ENCODE measurements at regions not wholly inside any gene's neighbourhood (a gene's known extent, or its start where the extent isn't known, plus 50 kb on each side); places are given as distances from the start of the nearest gene placed in this dataset.
A peak's percentile ranks its signal among the peaks of the same experiment; 100 is the strongest.

DNA sequence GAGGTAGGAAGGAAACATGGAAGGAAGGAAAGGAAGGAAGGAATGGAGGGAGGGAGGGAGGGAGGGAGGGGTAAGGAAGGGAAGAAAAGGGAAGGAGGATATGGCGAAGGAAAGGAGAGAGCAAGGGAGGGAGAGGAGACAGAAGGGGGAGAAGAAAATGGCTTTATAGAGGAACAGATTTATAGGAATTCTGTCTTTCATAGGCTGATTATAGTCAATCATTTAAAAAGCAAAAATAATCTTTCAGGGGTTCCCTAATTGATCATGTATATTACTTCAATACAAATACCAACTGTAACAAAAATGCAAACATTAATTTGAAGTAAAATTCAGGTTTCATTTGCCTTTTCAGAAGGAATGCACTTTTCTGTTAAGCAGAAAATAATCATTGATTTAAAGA is 519.1 kb downstream of the MDFIC start:
- H3K27ac Mint-ChIP-seq, result no peak overlapping the region
- POLR2A ChIA-PET (ENCODE audit: partially characterized antibody), result no interaction called here
- H3K27me3 ChIP-seq (ENCODE audit: insufficient read depth, low read length), result no peaks in the 10 kb centered on the region

DNA sequence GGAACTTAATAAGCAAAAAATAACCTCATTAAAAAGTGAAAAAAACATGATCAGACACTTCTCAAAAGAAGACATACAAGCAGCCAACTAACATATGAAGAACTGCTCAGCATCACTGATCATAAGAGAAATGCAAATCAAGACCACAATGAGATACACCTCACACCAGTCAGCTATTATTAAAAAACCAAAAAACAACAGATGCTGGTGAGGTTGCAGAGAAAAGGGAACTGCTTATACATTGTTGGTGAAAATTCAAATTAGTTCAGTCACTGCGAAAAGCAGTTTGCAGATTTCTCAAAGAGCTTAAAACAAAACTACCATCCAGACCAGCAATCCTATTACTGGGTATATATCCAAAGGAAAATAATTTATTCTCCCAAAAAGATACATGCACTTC is 513.3 kb downstream of the MDFIC start:
- Histone ChIP-seq H3K4me1 (ENCODE audit: insufficient read depth, low read length) (no peaks in the 10 kb centered on the region), H3K4me3 (ENCODE audit: low read length in 2 of 2) (no peak overlapping the region), H3K27ac (ENCODE audit: low read depth, low read length) (no peak overlapping the region), H3K9me3 (ENCODE audit: control insufficient read depth in 1 of 2, low read length in 2 of 2) (no peaks in the 10 kb centered on the region), H3K27me3 (ENCODE audit: insufficient read depth, low read length) (no peaks in the 10 kb centered on the region), H3K36me3 (ENCODE audit: insufficient read depth, low read length) (no peaks in the 10 kb centered on the region)
- H3K4me3 Mint-ChIP-seq, result no peak overlapping the region
- no peaks in the 10 kb centered on the region for H3K36me3 Mint-ChIP-seq
- H3K27ac Mint-ChIP-seq, result no peak overlapping the region
- H3K9me3 Mint-ChIP-seq, result peaks cover 0 to 3% (median 0%) of the 10 kb centered on the region in 8 donors
- H3K4me1 Mint-ChIP-seq, result peaks cover 0 to 1% (median 0%) of the 10 kb centered on the region in 4 donors
- H3K27me3 Mint-ChIP-seq, result peaks cover 1 to 2% of the 10 kb centered on the region in 2 donors
- POLR2A ChIA-PET (ENCODE audit: partially characterized antibody), result no interaction called here
- CTCF ChIA-PET (ENCODE audit: partially characterized antibody), result interaction anchor here (1.4 kb wide), 1 partner anchor 8 kb away, joined by 3 read pairs; no protein-coding TSS in a partner anchor
- no peak for DNase-seq
- intact Hi-C loops (cut with micrococcal nuclease), result no loop called here

More for the DNA sequence above, 519.1 kb downstream of the MDFIC start:
- DNase-seq, result no peak
- H3K27me3 Mint-ChIP-seq, result peaks cover 0 to 1% of the 10 kb centered on the region in 2 donors
- H3K4me1 Mint-ChIP-seq, result peaks cover 0 to 1% (median 0%) of the 10 kb centered on the region in 4 donors
- H3K36me3 ChIP-seq (ENCODE audit: insufficient read depth, low read length), result no peaks in the 10 kb centered on the region
- CTCF ChIA-PET (ENCODE audit: partially characterized antibody), result no interaction called here
- H3K4me3 ChIP-seq (ENCODE audit: low read length in 2 of 2), result no peak overlapping the region
- intact Hi-C loops (cut with micrococcal nuclease), result no loop called here
- no peaks in the 10 kb centered on the region for H3K9me3 ChIP-seq (ENCODE audit: control insufficient read depth in 1 of 2, low read length in 2 of 2)
- no peaks in the 10 kb centered on the region for H3K36me3 Mint-ChIP-seq
- H3K27ac ChIP-seq (ENCODE audit: low read depth, low read length), result no peak overlapping the region
- no peaks in the 10 kb centered on the region for H3K9me3 Mint-ChIP-seq
- H3K4me1 ChIP-seq (ENCODE audit: insufficient read depth, low read length), result no peaks in the 10 kb centered on the region
- H3K4me3 Mint-ChIP-seq, result no peak overlapping the region

DNA sequence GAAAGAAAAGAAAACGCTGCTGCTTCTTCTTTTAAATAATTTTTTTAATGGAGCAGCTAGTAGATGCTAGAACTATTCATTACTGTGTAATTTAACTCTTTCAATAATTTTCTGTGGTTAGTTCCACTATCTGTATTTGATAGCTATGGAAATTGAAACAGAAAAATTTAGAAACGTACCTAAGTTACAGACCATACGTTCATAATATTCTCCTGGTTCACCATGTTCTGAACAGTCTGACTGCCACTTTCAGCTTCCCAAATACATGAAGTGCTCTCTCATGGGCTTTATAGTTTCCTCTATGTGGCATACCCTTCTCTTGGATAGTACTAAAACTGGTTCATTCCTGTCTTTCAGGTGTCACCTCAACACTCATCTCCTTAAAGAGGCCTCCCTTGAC is 508.0 kb downstream of the MDFIC start:
- ChIA-PET POLR2A (ENCODE audit: partially characterized antibody) (no interaction called here), CTCF (ENCODE audit: partially characterized antibody) (no interaction called here)
- Histone ChIP-seq H3K9me3 (ENCODE audit: control insufficient read depth in 1 of 2, low read length in 2 of 2) (no peaks in the 10 kb centered on the region), H3K27me3 (ENCODE audit: insufficient read depth, low read length) (no peaks in the 10 kb centered on the region), H3K4me3 (ENCODE audit: low read length in 2 of 2) (no peak overlapping the region), H3K4me1 (ENCODE audit: insufficient read depth, low read length) (no peaks in the 10 kb centered on the region), H3K27ac (ENCODE audit: low read depth, low read length) (no peak overlapping the region), H3K36me3 (ENCODE audit: insufficient read depth, low read length) (no peaks in the 10 kb centered on the region)
- no peak overlapping the region for H3K27ac Mint-ChIP-seq
- intact Hi-C loops (cut with micrococcal nuclease), result no loop called here
- DNase-seq, result no peak
- no peaks in the 10 kb centered on the region for H3K36me3 Mint-ChIP-seq
- H3K4me3 Mint-ChIP-seq, result no peak overlapping the region
- H3K4me1 Mint-ChIP-seq, result no peaks in the 10 kb centered on the region
- peaks cover 0 to 2% of the 10 kb centered on the region in 2 donors for H3K27me3 Mint-ChIP-seq
- peaks cover 0 to 3% (median 0%) of the 10 kb centered on the region in 8 donors for H3K9me3 Mint-ChIP-seq

DNA sequence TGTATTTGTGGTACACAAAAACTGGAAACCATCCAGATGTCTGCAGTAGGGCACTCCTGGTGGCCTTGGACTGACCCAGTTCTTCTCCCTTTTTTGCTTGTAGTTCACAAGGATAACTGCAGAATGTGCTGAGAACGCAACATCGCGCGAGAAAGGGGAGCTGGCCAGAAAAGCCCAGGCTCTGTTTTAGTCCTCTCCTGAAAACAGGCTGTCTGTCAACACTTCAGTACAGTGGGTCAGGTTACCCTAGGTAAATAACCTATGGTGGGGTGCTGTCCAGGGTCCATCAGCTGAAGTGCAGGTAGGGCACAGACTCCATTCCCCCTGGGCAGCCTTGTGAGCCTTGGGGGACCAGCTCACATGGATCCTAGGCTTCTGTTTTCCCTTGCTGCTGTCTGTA is 495.8 kb downstream of the MDFIC start:
- intact Hi-C loops (cut with micrococcal nuclease), result no loop called here
- no peaks in the 10 kb centered on the region for H3K4me1 Mint-ChIP-seq
- CTCF ChIA-PET (ENCODE audit: partially characterized antibody), result no interaction called here

DNA sequence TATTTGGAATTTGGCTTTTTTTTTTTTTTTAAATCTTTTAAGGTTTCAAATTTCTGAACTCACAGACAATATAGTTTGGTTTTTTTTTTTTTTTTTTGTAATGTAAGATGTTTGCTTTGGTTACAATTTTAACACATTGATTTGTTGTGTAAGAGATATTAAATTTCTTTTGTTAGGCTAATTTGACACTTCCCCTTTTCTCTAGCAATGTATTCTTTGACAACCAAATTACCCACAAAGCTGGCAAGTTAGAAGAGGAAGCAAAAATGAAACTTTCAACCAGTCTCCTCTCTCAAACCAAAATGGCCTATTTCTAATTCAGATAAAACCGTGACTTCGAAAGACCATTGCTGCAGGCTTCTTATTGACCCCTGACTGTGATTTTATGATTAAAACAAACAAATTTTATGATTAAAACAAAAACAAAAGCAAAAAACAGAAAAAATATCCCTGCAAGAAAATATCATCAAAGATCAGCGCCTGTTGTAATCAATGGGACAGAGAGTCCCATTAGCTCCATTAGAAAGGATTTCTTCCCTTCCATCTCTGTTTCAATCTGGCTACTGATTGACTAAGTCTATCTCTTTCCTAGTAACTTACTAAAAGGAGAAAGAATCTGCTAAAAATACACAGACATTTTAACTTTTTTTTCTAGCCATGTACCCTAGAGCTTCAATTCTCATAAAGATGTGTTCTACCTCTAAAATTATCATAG is 489.2 kb downstream of the MDFIC start:
- Mint-ChIP-seq H3K4me3 (peak overlapping the region in 2 of 8 donors; percentile 17 to 23), H3K27ac (peak overlapping the region in 1 of 7 donors; percentile 28), H3K9me3 (peaks cover 0 to 2% (median 0%) of the 10 kb centered on the region in 8 donors), H3K36me3 (no peaks in the 10 kb centered on the region), H3K4me1 (peaks cover 7 to 18% (median 9%) of the 10 kb centered on the region in 4 donors), H3K27me3 (no peaks in the 10 kb centered on the region)
- H3K4me3 ChIP-seq (ENCODE audit: low read length in 2 of 2), result no peak overlapping the region
- DNase-seq, result no peak
- ChIA-PET CTCF (ENCODE audit: partially characterized antibody) (no interaction called here), POLR2A (ENCODE audit: partially characterized antibody) (no interaction called here)
- intact Hi-C loops (cut with micrococcal nuclease), result no loop called here
- no peaks in the 10 kb centered on the region for H3K9me3 ChIP-seq (ENCODE audit: control insufficient read depth in 1 of 2, low read length in 2 of 2)
- H3K4me1 ChIP-seq (ENCODE audit: insufficient read depth, low read length), result no peaks in the 10 kb centered on the region
- no peaks in the 10 kb centered on the region for H3K27me3 ChIP-seq (ENCODE audit: insufficient read depth, low read length)
- no peaks in the 10 kb centered on the region for H3K36me3 ChIP-seq (ENCODE audit: insufficient read depth, low read length)
- H3K27ac ChIP-seq (ENCODE audit: low read depth, low read length), result no peak overlapping the region

More for the DNA sequence above, 495.8 kb downstream of the MDFIC start:
- H3K36me3 ChIP-seq (ENCODE audit: insufficient read depth, low read length), result no peaks in the 10 kb centered on the region
- no peak for DNase-seq
- Mint-ChIP-seq H3K27ac (no peak overlapping the region), H3K36me3 (no peaks in the 10 kb centered on the region), H3K27me3 (peaks cover 0 to 2% of the 10 kb centered on the region in 2 donors), H3K4me3 (no peak overlapping the region), H3K9me3 (no peaks in the 10 kb centered on the region)
- H3K27ac ChIP-seq (ENCODE audit: low read depth, low read length), result no peak overlapping the region
- POLR2A ChIA-PET (ENCODE audit: partially characterized antibody), result no interaction called here
- no peaks in the 10 kb centered on the region for H3K27me3 ChIP-seq (ENCODE audit: insufficient read depth, low read length)
- no peaks in the 10 kb centered on the region for H3K9me3 ChIP-seq (ENCODE audit: control insufficient read depth in 1 of 2, low read length in 2 of 2)
- H3K4me3 ChIP-seq (ENCODE audit: low read length in 2 of 2), result no peak overlapping the region
- no peaks in the 10 kb centered on the region for H3K4me1 ChIP-seq (ENCODE audit: insufficient read depth, low read length)

DNA sequence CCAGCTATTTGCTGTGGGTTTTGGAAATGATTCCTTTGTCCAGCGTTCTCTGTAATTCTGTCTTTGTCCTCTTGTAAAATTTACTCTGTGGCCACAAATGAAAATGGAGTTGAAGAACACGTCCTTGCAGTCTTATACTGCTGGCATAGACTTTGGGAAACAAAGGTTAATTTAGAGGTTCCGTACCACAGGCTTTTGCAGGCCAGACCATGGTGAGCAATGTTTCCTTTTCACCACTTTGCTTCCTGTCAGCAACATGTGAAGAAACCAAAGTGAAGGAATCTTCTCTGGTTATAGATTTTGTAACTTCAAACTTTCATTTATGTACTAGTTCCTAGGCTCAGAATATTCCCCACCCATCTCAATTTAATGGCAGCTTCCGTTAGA is 488.5 kb downstream of the MDFIC start:
- H3K4me1 ChIP-seq (ENCODE audit: insufficient read depth, low read length), result no peaks in the 10 kb centered on the region
- DNase-seq, result peak in 2 of 5 donors; percentile 3 to 35
- H3K27ac ChIP-seq (ENCODE audit: low read depth, low read length), result no peak overlapping the region
- Mint-ChIP-seq H3K27ac (peak overlapping the region in 2 of 7 donors; percentile 8 to 28), H3K27me3 (no peaks in the 10 kb centered on the region), H3K9me3 (peaks cover 0 to 2% (median 0%) of the 10 kb centered on the region in 8 donors), H3K4me3 (peak overlapping the region in 1 of 8 donors; percentile 18), H3K4me1 (peaks cover 7 to 18% (median 9%) of the 10 kb centered on the region in 4 donors), H3K36me3 (no peaks in the 10 kb centered on the region)
- intact Hi-C loops (cut with micrococcal nuclease), result no loop called here
- H3K4me3 ChIP-seq (ENCODE audit: low read length in 2 of 2), result no peak overlapping the region
- no peaks in the 10 kb centered on the region for H3K27me3 ChIP-seq (ENCODE audit: insufficient read depth, low read length)
- no peaks in the 10 kb centered on the region for H3K9me3 ChIP-seq (ENCODE audit: control insufficient read depth in 1 of 2, low read length in 2 of 2)
- ChIA-PET CTCF (ENCODE audit: partially characterized antibody) (no interaction called here), POLR2A (ENCODE audit: partially characterized antibody) (no interaction called here)
- no peaks in the 10 kb centered on the region for H3K36me3 ChIP-seq (ENCODE audit: insufficient read depth, low read length)

DNA sequence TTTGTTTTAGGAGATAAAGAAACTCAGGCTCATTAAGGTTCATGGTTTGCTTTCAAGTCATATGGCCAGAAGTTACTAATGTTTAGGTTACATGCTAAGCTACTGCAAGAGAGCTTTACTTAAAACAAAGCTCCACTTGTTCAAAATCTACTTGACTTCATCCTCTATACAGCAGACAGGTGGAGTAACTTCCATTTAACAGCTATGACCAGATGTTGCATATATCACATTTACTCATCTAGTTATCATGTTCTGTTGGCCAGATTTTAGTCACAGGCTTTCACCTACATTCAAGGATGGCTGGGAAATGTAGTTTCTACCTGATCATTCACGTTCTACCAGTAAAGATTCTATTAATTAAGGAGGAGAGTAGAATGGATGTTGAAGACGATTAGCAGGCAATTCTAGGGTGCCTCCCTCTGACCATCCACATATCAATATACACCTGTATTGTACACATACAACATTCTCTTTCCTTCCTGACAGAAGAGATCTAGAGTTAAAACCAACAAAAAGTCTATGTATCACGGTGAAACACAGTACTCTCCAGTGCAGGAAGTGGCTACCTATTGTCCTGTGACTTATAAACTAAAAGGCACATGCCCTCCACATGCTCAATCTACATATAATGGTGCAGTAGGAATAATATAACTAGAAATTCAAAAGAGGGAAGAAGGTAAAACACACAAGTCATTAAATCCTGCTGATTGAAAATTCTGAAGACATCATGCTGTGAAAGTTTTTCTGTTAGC is 488.0 kb downstream of the MDFIC start:
- peaks cover 0 to 2% (median 0%) of the 10 kb centered on the region in 8 donors for H3K9me3 Mint-ChIP-seq
- no peak overlapping the region for H3K4me3 ChIP-seq (ENCODE audit: low read length in 2 of 2)
- no peaks in the 10 kb centered on the region for H3K36me3 Mint-ChIP-seq
- peaks cover 7 to 18% (median 9%) of the 10 kb centered on the region in 4 donors for H3K4me1 Mint-ChIP-seq
- CTCF ChIA-PET (ENCODE audit: partially characterized antibody), result no interaction called here
- intact Hi-C loops (cut with micrococcal nuclease), result no loop called here
- no peak overlapping the region for H3K4me3 Mint-ChIP-seq
- H3K27me3 ChIP-seq (ENCODE audit: insufficient read depth, low read length), result no peaks in the 10 kb centered on the region
- H3K4me1 ChIP-seq (ENCODE audit: insufficient read depth, low read length), result no peaks in the 10 kb centered on the region
- no peak for DNase-seq
- POLR2A ChIA-PET (ENCODE audit: partially characterized antibody), result no interaction called here
- no peaks in the 10 kb centered on the region for H3K9me3 ChIP-seq (ENCODE audit: control insufficient read depth in 1 of 2, low read length in 2 of 2)
- H3K36me3 ChIP-seq (ENCODE audit: insufficient read depth, low read length), result no peaks in the 10 kb centered on the region
- H3K27ac Mint-ChIP-seq, result no peak overlapping the region
- H3K27me3 Mint-ChIP-seq, result no peaks in the 10 kb centered on the region
- no peak overlapping the region for H3K27ac ChIP-seq (ENCODE audit: low read depth, low read length)

All from CD4-positive, alpha-beta memory T cell (primary cell).